OCI-LY1 (cell line): ENCODE measurements at regions not wholly inside any gene's neighbourhood (a gene's known extent, or its start where the extent isn't known, plus 50 kb on each side); places are given as distances from the start of the nearest gene placed in this dataset.

Experiments used
- H2AFZ ChIP-seq: fragments of 200-600 bp; sonication (generic), shearing (Covaris generic); 2 replicates; pipeline ENCODE4 v1.6.0; 2014; ENCODE audit warnings: antibody characterized with exemption, mild to moderate bottlenecking, low read length
- H3F3A ChIP-seq: fragments of 200-600 bp; sonication (generic), shearing (Covaris generic); 2 replicates; pipeline ENCODE4 v1.6.0; 2014; ENCODE audit warnings: mild to moderate bottlenecking, antibody characterized with exemption, low read length, moderate library complexity; ENCODE audit not compliant: insufficient read depth
- H3K27ac ChIP-seq: fragments of 200-600 bp; sonication (generic); 2 replicates; pipeline ENCODE4 v1.5.1; 2014; ENCODE audit warnings: low read length, mixed run types, mild to moderate bottlenecking, low read depth; ENCODE audit not compliant: poor library complexity, severe bottlenecking
- H3K27me3 ChIP-seq: fragments of 200-600 bp; sonication (generic); 2 replicates; pipeline ENCODE4 v1.6.0; 2014; ENCODE audit warnings: antibody characterized with exemption, mild to moderate bottlenecking, low read length, moderate library complexity; ENCODE audit not compliant: insufficient read depth
- H3K36me3 ChIP-seq: fragments of 200-600 bp; sonication (generic); 2 replicates; pipeline ENCODE4 v1.6.1; 2014; ENCODE audit warnings: mild to moderate bottlenecking, antibody characterized with exemption, low read length, moderate library complexity, mixed read lengths; ENCODE audit not compliant: insufficient read depth
- H3K4me1 ChIP-seq: fragments of 200-600 bp; sonication (generic); 2 replicates; pipeline ENCODE4 v1.5.1; 2014; ENCODE audit warnings: mild to moderate bottlenecking, low read length, moderate library complexity; ENCODE audit not compliant: insufficient read depth, severe bottlenecking
- H3K4me2 ChIP-seq: fragments of 200-600 bp; sonication (generic), shearing (Covaris generic); 2 replicates; pipeline ENCODE4 v1.6.1; 2014; ENCODE audit warnings: low read length
- H3K4me3 ChIP-seq: fragments of 200-600 bp; sonication (generic); 2 replicates; pipeline ENCODE4 v1.5.1; 2014; ENCODE audit warnings: low read length, low read depth, mild to moderate bottlenecking, mixed read lengths; ENCODE audit not compliant: poor library complexity, severe bottlenecking
- H3K79me2 ChIP-seq: fragments of 200-600 bp; shearing (Covaris generic); 2 replicates; pipeline ENCODE4 v1.6.1; 2016; ENCODE audit warnings: mixed run types, low read length, mixed read lengths; ENCODE audit not compliant: insufficient read depth
- H3K9ac ChIP-seq: fragments of 200-600 bp; sonication (generic), shearing (Covaris generic); 2 replicates; pipeline ENCODE4 v1.6.1; 2014; ENCODE audit warnings: mild to moderate bottlenecking, low read length, mixed read lengths
- H3K9me2 ChIP-seq: fragments of 200-600 bp; sonication (generic), shearing (Covaris generic); 2 replicates; pipeline ENCODE4 v1.6.1; 2014; ENCODE audit warnings: low read depth, mild to moderate bottlenecking, low read length, mixed read lengths
- H3K9me3 ChIP-seq: fragments of 200-600 bp; shearing (Covaris generic); 2 replicates; pipeline ENCODE4 v1.6.1; 2014; ENCODE audit warnings: low read length, mixed read lengths
- H4K20me1 ChIP-seq: fragments of 200-600 bp; sonication (generic), shearing (Covaris generic); 2 replicates; pipeline ENCODE4 v1.6.0; 2016; ENCODE audit warnings: mild to moderate bottlenecking, low read length; ENCODE audit not compliant: insufficient read depth
- CTCF ChIP-seq: fragments of 200-600 bp; sonication (generic), shearing (Covaris generic); IDR thresholded peaks from 2 replicates; pipeline ENCODE4 v1.5.1; 2017; ENCODE audit warnings: mild to moderate bottlenecking, antibody characterized with exemption, low read length, moderate library complexity, mixed read lengths
- EZH2 ChIP-seq: fragments of 200-600 bp; sonication (generic), shearing (Covaris generic); IDR thresholded peaks from 2 replicates; pipeline ENCODE4 v1.8.0; 2017; ENCODE audit warnings: borderline replicate concordance, mixed run types, mild to moderate bottlenecking, antibody characterized with exemption, low read length, moderate library complexity, mixed read lengths

GRCh38 chr11:87736928-87737327, 438.3 kb downstream of the RAB38 start:
- H3K9me2 ChIP-seq, result no peaks in the 10 kb centered on the region
- no peaks in the 10 kb centered on the region for H3K79me2 ChIP-seq
- TF ChIP-seq CTCF (no peak), EZH2 (no peak)
- H2AFZ ChIP-seq, result no peak overlapping the region
- no peak overlapping the region for H3K9ac ChIP-seq
- no peak overlapping the region for H3K4me2 ChIP-seq
- no peaks in the 10 kb centered on the region for H3K9me3 ChIP-seq
- no peak overlapping the region for H3K4me3 ChIP-seq
- H3K27ac ChIP-seq, result no peak overlapping the region
- H3F3A ChIP-seq, result no peaks in the 10 kb centered on the region
- no peaks in the 10 kb centered on the region for H3K36me3 ChIP-seq
- no peaks in the 10 kb centered on the region for H3K27me3 ChIP-seq
- H3K4me1 ChIP-seq, result no peaks in the 10 kb centered on the region
- H4K20me1 ChIP-seq, result no peaks in the 10 kb centered on the region

GRCh38 chr11:87726506-87726905, 448.7 kb downstream of the RAB38 start:
- Histone ChIP-seq H3K9ac (no peak overlapping the region), H4K20me1 (no peaks in the 10 kb centered on the region), H3K79me2 (no peaks in the 10 kb centered on the region), H3F3A (no peaks in the 10 kb centered on the region), H3K9me2 (no peaks in the 10 kb centered on the region), H3K4me3 (no peak overlapping the region), H3K4me1 (no peaks in the 10 kb centered on the region), H3K27me3 (no peaks in the 10 kb centered on the region), H2AFZ (no peak overlapping the region), H3K4me2 (no peak overlapping the region), H3K27ac (no peak overlapping the region), H3K9me3 (no peaks in the 10 kb centered on the region), H3K36me3 (no peaks in the 10 kb centered on the region)
- TF ChIP-seq EZH2 (no peak), CTCF (no peak)

- Histone ChIP-seq H3K4me3 (no peak overlapping the region), H3F3A (no peaks in the 10 kb centered on the region), H3K9me2 (no peaks in the 10 kb centered on the region), H3K9ac (no peak overlapping the region), H3K36me3 (no peaks in the 10 kb centered on the region), H2AFZ (no peak overlapping the region), H3K79me2 (no peaks in the 10 kb centered on the region), H3K27me3 (no peaks in the 10 kb centered on the region), H4K20me1 (no peaks in the 10 kb centered on the region), H3K4me2 (no peak overlapping the region), H3K4me1 (no peaks in the 10 kb centered on the region), H3K9me3 (no peaks in the 10 kb centered on the region), H3K27ac (no peak overlapping the region)
- TF ChIP-seq EZH2 (no peak), CTCF (no peak)
Observed at GRCh38 chr11:87724358-87724757, 450.9 kb downstream of the RAB38 start.
